Panc1 (cell line): ENCODE measurements at regions not wholly inside any gene's neighbourhood (a gene's known extent, or its start where the extent isn't known, plus 50 kb on each side); places are given as distances from the start of the nearest gene placed in this dataset.

Experiments used
- ATAC-seq: fragments of 200-7000 bp; cut with Tn5 transposase; 2 replicates; pipeline ENCODE4 v1.9.1; 2020; ENCODE audit warnings: mild to moderate bottlenecking, moderate library complexity
- BruUV-seq: library from RNA; stranded (reverse); fragments of 400-500 nt; replicated peaks from 2 replicates; lab custom pipeline; 2021; lab: Mats Ljungman, UMichigan
- CTCF ChIA-PET: fragments of 300-600 bp; sonication (Branson Sonifier 250); formaldehyde crosslinking; loops from one replicate; lab custom pipeline; 2022; ENCODE audit warnings: antibody characterized with exemption; lab: Charles Lee
- POLR2A ChIA-PET: fragments of 300-600 bp; sonication (Branson Sonifier 250); formaldehyde crosslinking; loops from one replicate; lab custom pipeline; 2022; ENCODE audit warnings: antibody characterized with exemption; lab: Charles Lee
- DNase-seq: peaks from one replicate; pipeline ENCODE4 v3.0.0-alpha.2; 2010; ENCODE audit warnings: low read depth, low spot score
- H3K27ac ChIP-seq: 2 replicates; pipeline ENCODE4 v1.5.1; 2011; ENCODE audit warnings: mild to moderate bottlenecking, low read length, inconsistent platforms
- H3K27me3 ChIP-seq: fragments of 200-500 bp; sonication (Bioruptor generic); 2 replicates; pipeline ENCODE4 v1.6.0; 2014; ENCODE audit warnings: low read length, inconsistent platforms; ENCODE audit not compliant: control insufficient read depth, insufficient read depth
- H3K36me3 ChIP-seq: fragments of 200-500 bp; sonication (Bioruptor generic); 2 replicates; pipeline ENCODE4 v1.5.1; 2014; ENCODE audit warnings: inconsistent platforms, mild to moderate bottlenecking, low read length, moderate library complexity; ENCODE audit not compliant: control insufficient read depth, insufficient read depth
- H3K4me1 ChIP-seq: 2 replicates; pipeline ENCODE4 v1.5.1; 2011; ENCODE audit warnings: inconsistent platforms, mild to moderate bottlenecking, low read length, moderate library complexity; ENCODE audit not compliant: control insufficient read depth, insufficient read depth
- H3K4me3 ChIP-seq, 2 experiments: 2 replicates each; pipeline ENCODE4 v1.5.1; 2011 to 2012; ENCODE audit warnings: low read depth in 2 of 2, low read length in 2 of 2, mild to moderate bottlenecking in 2 of 2, inconsistent platforms in 1 of 2, moderate library complexity in 1 of 2
- H3K9me3 ChIP-seq: fragments of 200-500 bp; sonication (Bioruptor generic); 2 replicates; pipeline ENCODE4 v1.5.1; 2014; ENCODE audit warnings: low read depth, mild to moderate bottlenecking, inconsistent platforms, low read length, moderate library complexity; ENCODE audit not compliant: control insufficient read depth, insufficient read depth
- POLR2AphosphoS5 ChIP-seq: IDR thresholded peaks from 2 replicates; pipeline ENCODE4 v1.6.1; 2012; ENCODE audit warnings: mild to moderate bottlenecking, low read depth, low read length, moderate library complexity
- SIN3A ChIP-seq: IDR thresholded peaks from 2 replicates; pipeline ENCODE4 v1.6.1; 2012; ENCODE audit warnings: low read depth, mild to moderate bottlenecking, low read length, moderate library complexity, borderline replicate concordance; ENCODE audit not compliant: insufficient read depth
- TCF7L2 ChIP-seq: IDR thresholded peaks from 2 replicates; pipeline ENCODE4 v1.6.1; 2011; ENCODE audit warnings: mild to moderate bottlenecking, low read depth, low read length, inconsistent platforms
- in situ Hi-C: cut with HindIII; loops from 2 replicates; pipeline ENCODE4 v1.10.0; 2016; ENCODE audit warnings: low sequenced_read_pairs, low pct_unique_long_range_greater_than_20kb
- intact Hi-C: fragments of 100-400 bp; cut with micrococcal nuclease; formaldehyde crosslinking; loops from one replicate; pipeline ENCODE4 v1.10.0; 2022; ENCODE audit not compliant: unreplicated experiment
- TF ChIP-seq, protein P1 (sequence below): fragments of 450-650 bp; IDR thresholded peaks from 2 replicates; pipeline ENCODE4 v1.5.1; 2017; ENCODE audit warnings: mild to moderate bottlenecking
- TF ChIP-seq, protein P2 (sequence below), 2 experiments: IDR thresholded peaks; 2 replicates each; pipeline ENCODE4 v1.6.1; 2011 to 2012; ENCODE audit warnings: low read depth in 2 of 2, control low read depth in 1 of 2, low read length in 1 of 2, mild to moderate bottlenecking in 1 of 2, moderate library complexity in 1 of 2; ENCODE audit not compliant: insufficient read depth in 1 of 2

GRCh38 chr9:82447343-82447742 lies 458.8 kb downstream of the SPATA31D1 start:
- Histone ChIP-seq H3K36me3 (no peaks in the 10 kb centered on the region), H3K27ac (no peak overlapping the region), H3K4me1 (no peaks in the 10 kb centered on the region), H3K27me3 (no peaks in the 10 kb centered on the region), H3K9me3 (no peaks in the 10 kb centered on the region), H3K4me3 (no peak overlapping the region)
- TF ChIP-seq, protein P1, sequence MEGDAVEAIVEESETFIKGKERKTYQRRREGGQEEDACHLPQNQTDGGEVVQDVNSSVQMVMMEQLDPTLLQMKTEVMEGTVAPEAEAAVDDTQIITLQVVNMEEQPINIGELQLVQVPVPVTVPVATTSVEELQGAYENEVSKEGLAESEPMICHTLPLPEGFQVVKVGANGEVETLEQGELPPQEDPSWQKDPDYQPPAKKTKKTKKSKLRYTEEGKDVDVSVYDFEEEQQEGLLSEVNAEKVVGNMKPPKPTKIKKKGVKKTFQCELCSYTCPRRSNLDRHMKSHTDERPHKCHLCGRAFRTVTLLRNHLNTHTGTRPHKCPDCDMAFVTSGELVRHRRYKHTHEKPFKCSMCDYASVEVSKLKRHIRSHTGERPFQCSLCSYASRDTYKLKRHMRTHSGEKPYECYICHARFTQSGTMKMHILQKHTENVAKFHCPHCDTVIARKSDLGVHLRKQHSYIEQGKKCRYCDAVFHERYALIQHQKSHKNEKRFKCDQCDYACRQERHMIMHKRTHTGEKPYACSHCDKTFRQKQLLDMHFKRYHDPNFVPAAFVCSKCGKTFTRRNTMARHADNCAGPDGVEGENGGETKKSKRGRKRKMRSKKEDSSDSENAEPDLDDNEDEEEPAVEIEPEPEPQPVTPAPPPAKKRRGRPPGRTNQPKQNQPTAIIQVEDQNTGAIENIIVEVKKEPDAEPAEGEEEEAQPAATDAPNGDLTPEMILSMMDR, result no peak
- TF ChIP-seq POLR2AphosphoS5 (no peak), TCF7L2 (no peak), SIN3A (no peak)
- TF ChIP-seq, protein P2, sequence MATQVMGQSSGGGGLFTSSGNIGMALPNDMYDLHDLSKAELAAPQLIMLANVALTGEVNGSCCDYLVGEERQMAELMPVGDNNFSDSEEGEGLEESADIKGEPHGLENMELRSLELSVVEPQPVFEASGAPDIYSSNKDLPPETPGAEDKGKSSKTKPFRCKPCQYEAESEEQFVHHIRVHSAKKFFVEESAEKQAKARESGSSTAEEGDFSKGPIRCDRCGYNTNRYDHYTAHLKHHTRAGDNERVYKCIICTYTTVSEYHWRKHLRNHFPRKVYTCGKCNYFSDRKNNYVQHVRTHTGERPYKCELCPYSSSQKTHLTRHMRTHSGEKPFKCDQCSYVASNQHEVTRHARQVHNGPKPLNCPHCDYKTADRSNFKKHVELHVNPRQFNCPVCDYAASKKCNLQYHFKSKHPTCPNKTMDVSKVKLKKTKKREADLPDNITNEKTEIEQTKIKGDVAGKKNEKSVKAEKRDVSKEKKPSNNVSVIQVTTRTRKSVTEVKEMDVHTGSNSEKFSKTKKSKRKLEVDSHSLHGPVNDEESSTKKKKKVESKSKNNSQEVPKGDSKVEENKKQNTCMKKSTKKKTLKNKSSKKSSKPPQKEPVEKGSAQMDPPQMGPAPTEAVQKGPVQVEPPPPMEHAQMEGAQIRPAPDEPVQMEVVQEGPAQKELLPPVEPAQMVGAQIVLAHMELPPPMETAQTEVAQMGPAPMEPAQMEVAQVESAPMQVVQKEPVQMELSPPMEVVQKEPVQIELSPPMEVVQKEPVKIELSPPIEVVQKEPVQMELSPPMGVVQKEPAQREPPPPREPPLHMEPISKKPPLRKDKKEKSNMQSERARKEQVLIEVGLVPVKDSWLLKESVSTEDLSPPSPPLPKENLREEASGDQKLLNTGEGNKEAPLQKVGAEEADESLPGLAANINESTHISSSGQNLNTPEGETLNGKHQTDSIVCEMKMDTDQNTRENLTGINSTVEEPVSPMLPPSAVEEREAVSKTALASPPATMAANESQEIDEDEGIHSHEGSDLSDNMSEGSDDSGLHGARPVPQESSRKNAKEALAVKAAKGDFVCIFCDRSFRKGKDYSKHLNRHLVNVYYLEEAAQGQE (IDR thresholded peaks at IDR 0.05; ENCODE audit: insufficient read depth in 1 of 2, low read depth in 2 of 2, low read length in 1 of 2), result no peak
- no TSS peak for BruUV-seq
- DNase-seq (no peak), ATAC-seq (no peak)
- CTCF ChIA-PET, result no interaction called here
- intact Hi-C loops (no loop called here), in situ Hi-C loops (no loop called here)
- POLR2A ChIA-PET, result no interaction called here

GRCh38 chr9:82449986-82450385 lies 461.4 kb downstream of the SPATA31D1 start:
- Histone ChIP-seq H3K4me1 (no peaks in the 10 kb centered on the region), H3K4me3 (no peak overlapping the region), H3K9me3 (no peaks in the 10 kb centered on the region), H3K27me3 (no peaks in the 10 kb centered on the region), H3K27ac (no peak overlapping the region), H3K36me3 (no peaks in the 10 kb centered on the region)
- no peak for DNase-seq
- ChIA-PET CTCF (no interaction called here), POLR2A (no interaction called here)
- BruUV-seq, result no TSS peak
- no peak for ATAC-seq
- TF ChIP-seq, protein P1, result no peak
- TF ChIP-seq TCF7L2 (no peak), SIN3A (no peak), POLR2AphosphoS5 (no peak)
- TF ChIP-seq, protein P2 (IDR thresholded peaks at IDR 0.05; ENCODE audit: insufficient read depth in 1 of 2, low read depth in 2 of 2, low read length in 1 of 2), result no peak
- intact Hi-C loops, result no loop called here
- in situ Hi-C loops, result no loop called here
